CD4-positive, alpha-beta memory T cell (primary cell): ENCODE measurements at regions not wholly inside any gene's neighbourhood (a gene's known extent, or its start where the extent isn't known, plus 50 kb on each side); places are given as distances from the start of the nearest gene placed in this dataset.

Experiments used
- CTCF ChIA-PET: fragments of 350-600 bp; sonication (Branson Sonifier 250); formaldehyde crosslinking; loops from one replicate; lab custom pipeline; 2021; ENCODE audit warnings: inconsistent platforms; ENCODE audit not compliant: partially characterized antibody; lab: Charles Lee
- POLR2A ChIA-PET: fragments of 350-600 bp; sonication (Branson Sonifier 250); formaldehyde crosslinking; loops from one replicate; lab custom pipeline; 2021; ENCODE audit not compliant: partially characterized antibody; lab: Charles Lee
- DNase-seq, 5 donors: peaks; one replicate each; pipeline versions ENCODE4 v3.0.0 to v3.0.0-alpha.2; 2020 to 2022; ENCODE audit warnings: mixed read lengths in 1 of 5
- H3K27ac ChIP-seq: one replicate; pipeline ENCODE4 v1.7.0; 2013; ENCODE audit warnings: low read depth, low read length
- H3K27me3 ChIP-seq: 2 replicates; pipeline ENCODE4 v1.7.0; 2013; ENCODE audit warnings: mild to moderate bottlenecking, low read length, moderate library complexity; ENCODE audit not compliant: insufficient read depth
- H3K36me3 ChIP-seq: 2 replicates; pipeline ENCODE4 v1.7.0; 2013; ENCODE audit warnings: mild to moderate bottlenecking, low read length, moderate library complexity; ENCODE audit not compliant: insufficient read depth
- H3K4me1 ChIP-seq: 2 replicates; pipeline ENCODE4 v1.7.0; 2013; ENCODE audit warnings: mild to moderate bottlenecking, low read length, moderate library complexity; ENCODE audit not compliant: insufficient read depth
- H3K4me3 ChIP-seq, 2 donors: one replicate each; pipeline ENCODE4 v1.7.0; 2013; ENCODE audit warnings: low read length in 2 of 2, mild to moderate bottlenecking in 1 of 2
- H3K9me3 ChIP-seq, 2 donors: one replicate each; pipeline ENCODE4 v1.7.0; 2013; ENCODE audit warnings: low read length in 2 of 2, control low read depth in 1 of 2; ENCODE audit not compliant: control insufficient read depth in 1 of 2
- H3K27ac Mint-ChIP-seq, 7 donors: one replicate each; pipeline ENCODE4 v1.8.0; 2020 to 2021; ENCODE audit warnings: mixed read lengths in 7 of 7, mild to moderate bottlenecking in 6 of 7, inconsistent platforms in 3 of 7, moderate library complexity in 3 of 7
- H3K27me3 Mint-ChIP-seq, 2 donors: one replicate each; pipeline ENCODE4 v1.8.0; 2020 to 2021; ENCODE audit warnings: mixed read lengths in 2 of 2
- H3K36me3 Mint-ChIP-seq, 2 donors: one replicate each; pipeline ENCODE4 v1.8.0; 2020 to 2021; ENCODE audit warnings: mixed read lengths in 2 of 2, inconsistent platforms in 1 of 2, mild to moderate bottlenecking in 1 of 2
- H3K4me1 Mint-ChIP-seq, 4 donors: one replicate each; pipeline ENCODE4 v1.8.0; 2020 to 2021; ENCODE audit warnings: mixed read lengths in 4 of 4, mild to moderate bottlenecking in 1 of 4
- H3K4me3 Mint-ChIP-seq, 8 donors: one replicate each; pipeline ENCODE4 v1.8.0; 2020 to 2021; ENCODE audit warnings: mixed read lengths in 8 of 8, mild to moderate bottlenecking in 7 of 8, moderate library complexity in 6 of 8, inconsistent platforms in 3 of 8
- H3K9me3 Mint-ChIP-seq, 8 donors: one replicate each; pipeline ENCODE4 v1.8.0; 2020 to 2021; ENCODE audit warnings: mixed read lengths in 8 of 8, mild to moderate bottlenecking in 5 of 8, inconsistent platforms in 3 of 8, moderate library complexity in 1 of 8
- intact Hi-C: fragments of 100-400 bp; cut with micrococcal nuclease; formaldehyde crosslinking; loops from one replicate; pipeline ENCODE4 v1.15.1; 2023

GRCh38 chr10:83372646-83373045, 766.7 kb upstream of the GHITM start:
- no peak overlapping the region for H3K4me3 Mint-ChIP-seq
- no peak overlapping the region for H3K27ac ChIP-seq
- H3K27ac Mint-ChIP-seq: no peak overlapping the region
- no peaks in the 10 kb centered on the region for H3K36me3 ChIP-seq
- no peak overlapping the region for H3K4me3 ChIP-seq
- H3K36me3 Mint-ChIP-seq: no peaks in the 10 kb centered on the region
- no peaks in the 10 kb centered on the region for H3K27me3 ChIP-seq
- ChIA-PET POLR2A (no interaction called here), CTCF (no interaction called here)
- H3K4me1 ChIP-seq: no peaks in the 10 kb centered on the region
- intact Hi-C loops: no loop called here
- no peaks in the 10 kb centered on the region for H3K9me3 ChIP-seq
- no peaks in the 10 kb centered on the region for H3K4me1 Mint-ChIP-seq
- H3K27me3 Mint-ChIP-seq: no peaks in the 10 kb centered on the region
- no peak for DNase-seq
- H3K9me3 Mint-ChIP-seq: peaks cover 0 to 9% (median 3%) of the 10 kb centered on the region in 8 donors

DNA sequence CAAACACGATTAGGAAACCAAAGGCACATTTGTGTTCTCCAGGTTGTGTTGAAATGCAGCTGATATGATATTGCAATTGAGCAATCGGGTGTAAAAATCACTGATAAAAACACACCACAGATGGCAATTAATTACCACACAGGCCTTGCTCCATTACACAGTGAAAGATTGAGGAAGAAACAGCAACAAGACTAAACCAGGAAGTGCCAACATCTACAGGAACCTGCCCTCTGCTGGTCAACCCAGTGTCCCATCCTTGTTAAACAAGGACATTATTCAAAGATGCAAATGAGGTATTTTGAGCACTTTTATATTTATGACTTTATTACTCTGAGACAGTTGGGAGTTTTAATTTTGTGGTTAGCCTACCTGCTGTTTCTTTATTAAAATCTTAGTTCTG, 765.6 kb upstream of the GHITM start:
- Histone ChIP-seq H3K27me3 (no peaks in the 10 kb centered on the region), H3K9me3 (no peaks in the 10 kb centered on the region), H3K4me1 (no peaks in the 10 kb centered on the region), H3K36me3 (no peaks in the 10 kb centered on the region), H3K27ac (no peak overlapping the region), H3K4me3 (no peak overlapping the region)
- ChIA-PET POLR2A (no interaction called here), CTCF (no interaction called here)
- intact Hi-C loops: no loop called here
- Mint-ChIP-seq H3K27ac (no peak overlapping the region), H3K36me3 (no peaks in the 10 kb centered on the region), H3K4me3 (no peak overlapping the region), H3K9me3 (peaks cover 0 to 9% (median 3%) of the 10 kb centered on the region in 8 donors), H3K27me3 (no peaks in the 10 kb centered on the region), H3K4me1 (no peaks in the 10 kb centered on the region)
- no peak for DNase-seq

DNA sequence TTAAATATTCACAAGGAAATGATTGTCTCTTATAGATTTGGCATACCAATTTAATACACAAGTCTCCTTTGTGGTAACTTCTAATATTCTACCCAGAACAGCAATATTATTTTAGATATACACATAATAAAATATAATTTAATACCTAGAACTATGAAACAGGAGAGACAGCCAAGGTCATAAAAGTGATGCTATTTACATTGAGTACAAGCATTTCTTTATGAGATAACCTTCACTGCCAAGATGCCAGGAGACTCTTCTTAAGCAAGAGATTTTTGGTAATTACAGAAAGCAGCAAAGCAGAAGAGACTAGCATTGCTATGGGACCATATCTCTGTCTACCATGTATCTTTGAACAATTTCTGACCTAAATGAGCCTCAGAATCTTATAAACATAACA, 764.6 kb upstream of the GHITM start:
- CTCF ChIA-PET: no interaction called here
- Histone ChIP-seq H3K27me3 (no peaks in the 10 kb centered on the region), H3K4me1 (no peaks in the 10 kb centered on the region), H3K27ac (no peak overlapping the region), H3K9me3 (peaks cover 0 to 3% of the 10 kb centered on the region in 2 donors), H3K4me3 (no peak overlapping the region), H3K36me3 (no peaks in the 10 kb centered on the region)
- H3K36me3 Mint-ChIP-seq: no peaks in the 10 kb centered on the region
- no peaks in the 10 kb centered on the region for H3K4me1 Mint-ChIP-seq
- no peak for DNase-seq
- H3K27me3 Mint-ChIP-seq: no peaks in the 10 kb centered on the region
- H3K27ac Mint-ChIP-seq: no peak overlapping the region
- intact Hi-C loops: no loop called here
- POLR2A ChIA-PET: no interaction called here
- no peak overlapping the region for H3K4me3 Mint-ChIP-seq
- H3K9me3 Mint-ChIP-seq: peaks cover 2 to 11% (median 4%) of the 10 kb centered on the region in 8 donors

DNA sequence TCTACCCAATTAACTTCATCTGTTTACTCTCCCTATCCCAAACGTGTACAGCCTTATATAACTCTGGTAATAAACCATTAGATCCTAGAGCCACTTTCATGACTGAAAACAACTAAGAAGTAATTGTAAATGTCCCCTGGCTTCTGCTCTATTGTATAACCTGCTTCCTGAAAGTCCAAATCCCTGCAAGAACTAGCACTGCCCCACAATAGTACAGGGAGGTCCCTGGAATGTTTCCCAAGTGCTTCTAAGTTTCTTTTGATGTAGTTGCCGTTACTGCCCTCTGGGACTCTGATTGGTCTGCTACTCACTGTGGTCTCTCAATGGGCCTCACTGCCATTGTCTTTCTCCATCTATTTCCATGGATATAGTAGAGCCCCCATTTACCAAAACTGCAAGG, 764.0 kb upstream of the GHITM start:
- no peaks in the 10 kb centered on the region for H3K36me3 ChIP-seq
- intact Hi-C loops: no loop called here
- H3K27me3 ChIP-seq: no peaks in the 10 kb centered on the region
- ChIA-PET POLR2A (no interaction called here), CTCF (no interaction called here)
- no peak overlapping the region for H3K27ac ChIP-seq
- DNase-seq: no peak
- H3K27me3 Mint-ChIP-seq: no peaks in the 10 kb centered on the region
- H3K4me1 Mint-ChIP-seq: no peaks in the 10 kb centered on the region
- peaks cover 0 to 3% of the 10 kb centered on the region in 2 donors for H3K9me3 ChIP-seq
- no peak overlapping the region for H3K4me3 Mint-ChIP-seq
- H3K4me3 ChIP-seq: no peak overlapping the region
- H3K9me3 Mint-ChIP-seq: peaks cover 4 to 11% (median 6%) of the 10 kb centered on the region in 8 donors
- no peak overlapping the region for H3K27ac Mint-ChIP-seq
- H3K4me1 ChIP-seq: no peaks in the 10 kb centered on the region
- no peaks in the 10 kb centered on the region for H3K36me3 Mint-ChIP-seq

DNA sequence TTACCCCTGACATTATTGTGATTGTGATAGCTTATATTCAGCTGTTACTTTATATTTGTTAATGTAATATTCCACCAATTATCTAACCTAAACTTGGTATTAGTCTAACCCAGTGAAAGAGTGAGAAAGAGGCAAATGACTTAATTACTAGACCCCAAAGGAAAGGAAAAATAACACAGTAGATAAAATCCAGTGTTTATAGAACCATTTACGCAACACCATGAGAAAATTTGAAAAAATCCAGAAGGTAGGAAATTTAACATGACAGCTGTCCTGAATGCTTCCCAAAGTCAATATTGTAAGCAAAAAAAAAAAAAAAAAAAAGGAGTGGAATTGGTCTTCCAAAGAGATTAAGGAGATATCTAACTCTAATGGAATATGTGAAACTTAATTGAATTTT, 741.5 kb upstream of the GHITM start:
- no peak for DNase-seq
- Histone ChIP-seq H3K9me3 (no peaks in the 10 kb centered on the region), H3K27ac (no peak overlapping the region), H3K27me3 (no peaks in the 10 kb centered on the region), H3K4me3 (no peak overlapping the region), H3K36me3 (no peaks in the 10 kb centered on the region), H3K4me1 (no peaks in the 10 kb centered on the region)
- no peak overlapping the region for H3K4me3 Mint-ChIP-seq
- ChIA-PET POLR2A (no interaction called here), CTCF (interaction anchor here (0.6 kb wide), 1 partner anchor 622 kb away, joined by 3 read pairs; no protein-coding TSS in a partner anchor)
- peaks cover 0 to 7% (median 3%) of the 10 kb centered on the region in 8 donors for H3K9me3 Mint-ChIP-seq
- no peaks in the 10 kb centered on the region for H3K4me1 Mint-ChIP-seq
- H3K27ac Mint-ChIP-seq: no peak overlapping the region
- intact Hi-C loops: no loop called here
- H3K27me3 Mint-ChIP-seq: no peaks in the 10 kb centered on the region
- no peaks in the 10 kb centered on the region for H3K36me3 Mint-ChIP-seq

- Histone ChIP-seq H3K27me3 (no peaks in the 10 kb centered on the region), H3K36me3 (no peaks in the 10 kb centered on the region), H3K4me1 (no peaks in the 10 kb centered on the region), H3K4me3 (no peak overlapping the region), H3K9me3 (no peaks in the 10 kb centered on the region), H3K27ac (no peak overlapping the region)
- Mint-ChIP-seq H3K27ac (no peak overlapping the region), H3K4me1 (no peaks in the 10 kb centered on the region), H3K9me3 (peaks cover 0 to 7% (median 2%) of the 10 kb centered on the region in 8 donors), H3K4me3 (no peak overlapping the region), H3K36me3 (no peaks in the 10 kb centered on the region), H3K27me3 (no peaks in the 10 kb centered on the region)
- CTCF ChIA-PET: no interaction called here
- POLR2A ChIA-PET: no interaction called here
- DNase-seq: no peak
- intact Hi-C loops: no loop called here
Measured at GRCh38 chr10:83410570-83410969, 728.7 kb upstream of the GHITM start.

DNA sequence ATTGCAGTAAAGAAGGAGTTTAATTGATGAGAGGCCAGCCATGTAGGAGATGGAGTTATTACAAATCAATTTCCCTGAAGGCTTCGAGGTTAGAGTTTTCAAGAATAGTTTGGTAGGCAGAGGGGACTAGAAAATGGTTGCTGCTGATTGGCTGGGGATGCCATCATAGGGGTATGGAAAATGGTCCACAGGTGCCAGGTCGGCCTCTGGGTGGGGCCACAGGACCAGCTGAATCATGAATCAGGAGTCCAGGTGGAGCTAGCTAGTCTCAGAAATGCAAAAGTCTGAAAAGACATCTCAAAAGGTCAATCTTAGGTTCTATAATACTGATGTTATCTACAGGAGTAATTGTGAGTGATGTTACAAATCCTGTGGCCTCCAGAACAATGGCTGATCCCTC, 714.0 kb upstream of the GHITM start:
- H3K4me3 Mint-ChIP-seq: no peak overlapping the region
- no peaks in the 10 kb centered on the region for H3K27me3 ChIP-seq
- peaks cover 0 to 4% of the 10 kb centered on the region in 2 donors for H3K9me3 ChIP-seq
- no peaks in the 10 kb centered on the region for H3K36me3 Mint-ChIP-seq
- no peaks in the 10 kb centered on the region for H3K27me3 Mint-ChIP-seq
- CTCF ChIA-PET: no interaction called here
- no peak for DNase-seq
- no peaks in the 10 kb centered on the region for H3K4me1 ChIP-seq
- H3K4me3 ChIP-seq: no peak overlapping the region
- H3K36me3 ChIP-seq: no peaks in the 10 kb centered on the region
- peaks cover 0 to 15% (median 7%) of the 10 kb centered on the region in 8 donors for H3K9me3 Mint-ChIP-seq
- H3K27ac Mint-ChIP-seq: no peak overlapping the region
- H3K4me1 Mint-ChIP-seq: no peaks in the 10 kb centered on the region
- POLR2A ChIA-PET: no interaction called here
- H3K27ac ChIP-seq: no peak overlapping the region
- intact Hi-C loops: no loop called here

DNA sequence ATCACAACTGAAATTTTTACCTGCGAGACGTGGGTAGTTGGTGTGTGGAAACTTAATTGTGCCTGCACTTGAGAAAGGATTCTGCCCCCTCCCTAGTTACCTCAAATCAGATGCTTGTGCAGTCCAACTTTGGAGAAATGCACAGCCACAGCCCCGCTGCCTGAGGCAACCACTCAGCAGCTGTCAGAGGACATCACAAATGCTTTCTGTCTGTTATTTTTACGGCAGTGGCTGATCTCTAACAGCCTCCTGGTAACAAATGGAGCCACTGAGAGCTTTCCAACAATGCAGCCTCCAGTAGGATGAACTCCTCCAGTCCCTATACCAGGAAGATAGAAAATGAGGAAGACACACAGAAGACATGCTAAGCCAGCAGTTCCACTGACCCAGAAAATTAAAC, 712.2 kb upstream of the GHITM start:
- Mint-ChIP-seq H3K27ac (no peak overlapping the region), H3K27me3 (no peaks in the 10 kb centered on the region), H3K4me1 (no peaks in the 10 kb centered on the region), H3K9me3 (peaks cover 0 to 15% (median 8%) of the 10 kb centered on the region in 8 donors), H3K4me3 (no peak overlapping the region), H3K36me3 (no peaks in the 10 kb centered on the region)
- Histone ChIP-seq H3K36me3 (no peaks in the 10 kb centered on the region), H3K4me3 (no peak overlapping the region), H3K27me3 (no peaks in the 10 kb centered on the region), H3K4me1 (no peaks in the 10 kb centered on the region), H3K9me3 (peaks cover 0 to 4% of the 10 kb centered on the region in 2 donors), H3K27ac (no peak overlapping the region)
- POLR2A ChIA-PET: no interaction called here
- DNase-seq: no peak
- intact Hi-C loops: no loop called here
- CTCF ChIA-PET: no interaction called here
